AG04449 (cell line): ENCODE measurements at regions not wholly inside any gene's neighbourhood (a gene's known extent, or its start where the extent isn't known, plus 50 kb on each side); places are given as distances from the start of the nearest gene placed in this dataset.

Experiments
- CTCF ChIA-PET: fragments of 350-600 bp; formaldehyde crosslinking; extraction: SDS; loops from one replicate; lab custom pipeline; 2021; ENCODE audit warnings: antibody characterized with exemption; lab: Yijun Ruan, JAX
- POLR2A ChIA-PET: fragments of 400-600, 350-600 bp; formaldehyde crosslinking; extraction: SDS; loops from one replicate; lab custom pipeline; 2020; ENCODE audit warnings: antibody characterized with exemption, inconsistent platforms; lab: Yijun Ruan, JAX
- DNase-seq: peaks from one replicate; pipeline ENCODE4 v3.0.0-alpha.2; 2010; ENCODE audit warnings: low read depth, low spot score
- H3K4me3 ChIP-seq: 2 replicates; pipeline ENCODE4 v1.5.1; 2011; ENCODE audit warnings: low read depth, mild to moderate bottlenecking, control low read depth, low read length
- CTCF ChIP-seq: IDR thresholded peaks from one replicate; pipeline ENCODE4 v1.5.1; 2011; ENCODE audit warnings: mild to moderate bottlenecking, moderate library complexity, low read length, control low read depth, inconsistent platforms; ENCODE audit not compliant: insufficient read depth; ENCODE audit errors: missing control alignments

GRCh38 chr10:33731322-33731721 is 396.9 kb upstream of the NRP1 start:
- no peak for TF ChIP-seq CTCF
- ChIA-PET POLR2A (no interaction called here), CTCF (no interaction called here)
- no peak for DNase-seq
- no peak overlapping the region for H3K4me3 ChIP-seq

- no peak for DNase-seq
- CTCF ChIA-PET = no interaction called here
- TF ChIP-seq CTCF = no peak
- no peak overlapping the region for H3K4me3 ChIP-seq
- POLR2A ChIA-PET = no interaction called here
Measured at GRCh38 chr10:33725430-33725829, 391.0 kb upstream of the NRP1 start.

GRCh38 chr10:33723181-33723580 is 388.7 kb upstream of the NRP1 start:
- POLR2A ChIA-PET = no interaction called here
- TF ChIP-seq CTCF = no peak
- DNase-seq = no peak
- H3K4me3 ChIP-seq = no peak overlapping the region
- CTCF ChIA-PET = no interaction called here

GRCh38 chr10:33722067-33722466 is 387.6 kb upstream of the NRP1 start:
- ChIA-PET CTCF (no interaction called here), POLR2A (no interaction called here)
- no peak for DNase-seq
- TF ChIP-seq CTCF = no peak
- H3K4me3 ChIP-seq = no peak overlapping the region

GRCh38 chr10:33721509-33721908 is 387.0 kb upstream of the NRP1 start:
- ChIA-PET CTCF (no interaction called here), POLR2A (no interaction called here)
- no peak for DNase-seq
- TF ChIP-seq CTCF = no peak
- H3K4me3 ChIP-seq = no peak overlapping the region

GRCh38 chr10:33720161-33720560 is 385.7 kb upstream of the NRP1 start:
- ChIA-PET POLR2A (no interaction called here), CTCF (no interaction called here)
- TF ChIP-seq CTCF = no peak
- no peak overlapping the region for H3K4me3 ChIP-seq
- DNase-seq = no peak
